ENCODE measurements at regions not wholly inside any gene's neighbourhood (a gene's known extent, or its start where the extent isn't known, plus 50 kb on each side); places are given as distances from the start of the nearest gene placed in this dataset.

DNA sequence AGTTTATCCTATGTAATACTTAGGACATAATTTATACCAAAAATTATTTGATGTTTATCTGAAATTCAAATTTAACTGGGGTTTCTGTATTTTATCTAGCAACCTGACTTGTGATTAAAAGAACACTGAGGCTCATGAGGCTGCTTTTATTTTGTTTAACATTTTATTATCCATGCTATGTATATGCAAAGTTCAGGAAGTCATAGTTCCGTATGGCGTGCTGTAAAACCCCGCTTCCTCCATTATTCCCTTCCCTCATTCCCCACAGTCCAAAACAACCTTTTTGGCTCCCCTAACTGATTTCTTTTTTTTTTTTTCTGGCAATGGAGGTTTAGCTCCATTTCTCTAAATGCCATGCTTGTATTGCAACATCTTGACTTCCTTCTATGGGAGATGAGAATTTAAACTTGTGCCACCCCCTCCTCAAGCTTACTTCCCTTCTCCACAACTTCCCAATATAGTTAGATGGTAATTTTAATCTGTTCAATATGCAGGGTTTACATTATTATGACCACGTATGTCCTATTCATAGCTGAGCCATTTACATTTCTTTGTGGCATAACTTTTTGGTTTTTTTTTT lies 138.0 kb upstream of the DNAH14 start:
- TF ChIP-seq, protein P1, sequence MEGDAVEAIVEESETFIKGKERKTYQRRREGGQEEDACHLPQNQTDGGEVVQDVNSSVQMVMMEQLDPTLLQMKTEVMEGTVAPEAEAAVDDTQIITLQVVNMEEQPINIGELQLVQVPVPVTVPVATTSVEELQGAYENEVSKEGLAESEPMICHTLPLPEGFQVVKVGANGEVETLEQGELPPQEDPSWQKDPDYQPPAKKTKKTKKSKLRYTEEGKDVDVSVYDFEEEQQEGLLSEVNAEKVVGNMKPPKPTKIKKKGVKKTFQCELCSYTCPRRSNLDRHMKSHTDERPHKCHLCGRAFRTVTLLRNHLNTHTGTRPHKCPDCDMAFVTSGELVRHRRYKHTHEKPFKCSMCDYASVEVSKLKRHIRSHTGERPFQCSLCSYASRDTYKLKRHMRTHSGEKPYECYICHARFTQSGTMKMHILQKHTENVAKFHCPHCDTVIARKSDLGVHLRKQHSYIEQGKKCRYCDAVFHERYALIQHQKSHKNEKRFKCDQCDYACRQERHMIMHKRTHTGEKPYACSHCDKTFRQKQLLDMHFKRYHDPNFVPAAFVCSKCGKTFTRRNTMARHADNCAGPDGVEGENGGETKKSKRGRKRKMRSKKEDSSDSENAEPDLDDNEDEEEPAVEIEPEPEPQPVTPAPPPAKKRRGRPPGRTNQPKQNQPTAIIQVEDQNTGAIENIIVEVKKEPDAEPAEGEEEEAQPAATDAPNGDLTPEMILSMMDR (IDR thresholded peaks at IDR 0.05): no peak
- TF ChIP-seq POLR2A (IDR thresholded peaks at IDR 0.05): no peak

Measured in suprapubic skin (tissue), 3 donors.